GM12892 (cell line): ENCODE measurements at regions not wholly inside any gene's neighbourhood (a gene's known extent, or its start where the extent isn't known, plus 50 kb on each side); places are given as distances from the start of the nearest gene placed in this dataset.

ENCODE experiments used
- POLR2A ChIP-seq: IDR thresholded peaks from 2 replicates; pipeline ENCODE4 v1.6.1; 2011; ENCODE audit warnings: low read depth, low read length, control low read depth
- POLR2AphosphoS5 ChIP-seq: IDR thresholded peaks from 2 replicates; pipeline ENCODE4 v1.6.1; 2011; ENCODE audit warnings: low read depth, low read length, control low read depth
- TAF1 ChIP-seq: IDR thresholded peaks from 2 replicates; pipeline ENCODE4 v1.6.1; 2011; ENCODE audit warnings: low read depth, mild to moderate bottlenecking, control low read depth, low read length, borderline replicate concordance

DNA sequence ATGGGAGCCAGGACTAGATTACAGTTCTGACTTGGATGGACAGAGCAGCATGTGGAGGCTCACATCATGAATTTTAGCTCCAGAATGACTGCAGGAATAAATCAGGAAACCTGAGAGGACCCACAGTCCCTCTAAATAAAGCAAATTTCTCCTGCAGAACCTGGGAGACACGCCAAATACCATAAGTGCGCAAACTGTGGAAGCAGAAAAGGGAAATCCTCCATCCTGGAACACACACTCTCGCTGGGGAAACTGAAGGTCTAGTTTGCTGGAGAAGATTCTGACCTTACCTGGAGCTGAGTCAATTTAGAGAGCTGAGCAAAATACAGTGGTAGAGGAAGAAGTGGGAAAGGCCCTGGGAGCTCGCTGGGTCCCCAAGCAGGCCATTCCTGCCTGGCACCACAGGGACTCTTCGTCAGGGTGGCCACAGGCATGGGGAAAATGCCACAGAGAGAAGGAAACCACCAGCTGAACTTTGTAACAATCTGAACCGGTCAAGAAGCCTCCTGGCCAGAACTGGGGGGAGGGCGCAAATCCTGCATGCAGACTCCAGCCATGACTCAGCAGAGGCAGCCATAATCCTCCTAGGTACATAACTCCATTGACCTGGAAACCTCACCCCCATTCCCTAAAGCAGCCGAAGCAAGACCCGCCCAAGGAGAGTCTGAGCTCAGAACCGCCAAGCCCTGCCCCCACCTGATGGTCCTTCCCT lies 390.9 kb downstream of the LRRC70 start:
- TF ChIP-seq POLR2A (no peak), POLR2AphosphoS5 (no peak), TAF1 (no peak)
